Heart left ventricle (tissue), 16 donors: ENCODE measurements at regions not wholly inside any gene's neighbourhood (a gene's known extent, or its start where the extent isn't known, plus 50 kb on each side); places are given as distances from the start of the nearest gene placed in this dataset.

ENCODE experiments used
- ATAC-seq, 4 donors: fragments of 200-7000 bp; cut with Tn5 transposase; one replicate each; pipeline ENCODE4 v1.9.1; 2020 to 2022; ENCODE audit warnings: moderate library complexity in 4 of 4, mild to moderate bottlenecking in 3 of 4, moderate number of reproducible peaks in 1 of 4
- DNase-seq, 5 donors: peaks; one replicate each; pipeline ENCODE4 v3.0.0-alpha.2; 2020
- H3K27ac ChIP-seq, 12 donors: fragments of 200-600 bp; sonication (generic) in 4 of 12; one replicate each; pipeline versions ENCODE4 v1.5.0 to v1.8.0; 2016 to 2022; ENCODE audit warnings: mild to moderate bottlenecking in 2 of 12
- H3K27me3 ChIP-seq, 9 donors: fragments of 200-600 bp; sonication (generic) in 2 of 9; one replicate each; pipeline versions ENCODE4 v1.5.1 to v1.8.0; 2016 to 2022; ENCODE audit warnings: mild to moderate bottlenecking in 3 of 9
- H3K36me3 ChIP-seq, 9 donors: fragments of 200-600 bp; sonication (generic) in 2 of 9; one replicate each; pipeline versions ENCODE4 v1.5.0 to v1.8.0; 2018 to 2022; ENCODE audit warnings: mild to moderate bottlenecking in 2 of 9
- H3K4me1 ChIP-seq, 12 donors: fragments of 200-600 bp; sonication (generic) in 4 of 12; one replicate each; pipeline versions ENCODE4 v1.5.0 to v1.8.0; 2016 to 2022; ENCODE audit warnings: mild to moderate bottlenecking in 3 of 12
- H3K4me3 ChIP-seq, 12 donors: fragments of 200-600 bp; sonication (generic) in 4 of 12; one replicate each; pipeline versions ENCODE4 v1.5.0 to v1.8.0; 2017 to 2022; ENCODE audit warnings: mild to moderate bottlenecking in 9 of 12, moderate library complexity in 4 of 12
- H3K9me3 ChIP-seq, 12 donors: fragments of 200-600 bp; sonication (generic) in 4 of 12; one replicate each; pipeline versions ENCODE4 v1.5.0 to v1.8.0; 2016 to 2022; ENCODE audit warnings: mild to moderate bottlenecking in 1 of 12
- POLR2A ChIP-seq, 2 donors: fragments of 450-650 bp; IDR thresholded peaks; one replicate each; pipeline ENCODE4 v1.6.1; 2017; ENCODE audit warnings: antibody characterized with exemption in 2 of 2, mild to moderate bottlenecking in 2 of 2, moderate library complexity in 2 of 2
- WGBS, 4 donors: extraction: QIAGEN DNeasy Blood & Tissue Kit in 2 of 4; methylation state at CpG; one replicate each; pipeline versions ENCODE4 v1.1.5 to v1.1.7; 2013 to 2018; 5-methylcytosine and 5-hydroxymethylcytosine counted together
- intact Hi-C, 10 donors: fragments of 100-400 bp; cut with DNase I; formaldehyde crosslinking; loops; one replicate each; pipeline versions ENCODE4 v1.11.1 to v1.14.2; 2022
- TF ChIP-seq, protein P1 (sequence below), 12 donors: fragments of 200-600 bp; sonication (generic) in 4 of 12; IDR thresholded peaks; one replicate each; pipeline versions ENCODE4 v1.5.0 to v1.8.0; 2018 to 2022; ENCODE audit warnings: antibody characterized with exemption in 12 of 12, mild to moderate bottlenecking in 5 of 12
- donor health status: ischemic (EF 13 %, LVEDD 7.1; RV severe dilation, severe dysfunction).
- donor health status: healthy with polysubstance abuse.
- donor health status: DM: no; HTN: yes; CAD: no.
- donor health status: DM: no; HTN: no; CAD: no.
- donor health status: ischemic (EF 25% LVEDD 6.9; RV normal size, moderate dysfunction).
- donor health status: ischemic (EF 25% LVEDD 5.7; RV mildly dilated, moderate dysfunction).
- donor health status: healthy.
- donor health status: DM: yes; HTN: yes; CAD: no.
- donor health status: ischemic (EF 35%, LVEDD 5.7; RV mildly dilated, moderate dysfunction).
- donor health status: nonischemic (EF 11% LVEDD 7.7; RV severe dilation, severe dysfunction).
- donor health status: DM: yes; HTN: yes; CAD: no.
- donor health status: PGD.
- donor health status: ischemic (EF 29% LVEDD 5.4; RV normal size, mild dysfunction).
- donor health status: nonischemic (EF 23%, LVEDD 6.1; RV moderate dilation, normal function).

DNA sequence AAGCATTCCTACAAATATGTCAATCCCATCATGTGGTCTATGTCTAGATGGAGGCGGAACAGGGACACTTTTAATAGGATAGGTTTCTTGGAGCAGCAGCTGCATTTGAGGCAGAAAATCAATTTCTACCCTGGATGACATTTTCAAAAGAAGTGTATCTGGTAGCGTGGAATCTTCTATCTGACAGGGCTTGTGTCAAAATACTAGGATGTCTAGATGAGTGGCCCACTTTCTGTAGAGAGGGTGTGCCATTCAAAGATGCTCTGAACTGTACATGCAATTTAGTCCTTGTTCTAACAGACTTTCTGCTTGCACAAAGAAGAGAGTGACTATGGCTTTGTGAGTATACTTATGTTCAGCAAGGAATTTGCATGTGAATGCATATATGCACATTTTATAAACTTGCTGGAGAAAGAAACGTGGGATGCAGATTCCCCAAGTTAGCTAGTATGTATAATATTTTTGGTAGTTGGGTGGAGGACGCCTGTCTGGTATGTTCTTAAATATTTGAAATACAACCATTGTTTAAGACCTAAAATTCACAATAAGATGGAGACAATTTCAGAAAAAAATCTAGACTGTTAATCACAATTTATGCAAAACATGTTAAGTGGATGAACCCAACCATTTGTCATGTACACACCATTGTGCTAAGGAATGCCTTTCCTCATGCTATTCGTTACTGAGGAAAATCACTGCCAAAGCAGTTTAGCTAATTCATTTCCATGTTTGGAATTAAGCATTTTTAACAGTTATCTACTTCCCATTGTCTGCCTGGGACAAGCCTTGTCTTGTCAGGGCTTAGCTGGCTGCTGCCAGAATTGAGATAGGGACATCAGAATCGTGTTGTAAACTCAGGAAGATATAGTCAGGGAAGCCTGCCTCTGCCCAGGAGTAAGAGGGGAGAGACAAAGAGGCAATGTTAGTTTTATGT lies 129.1 kb upstream of the MEF2C start:
- H3K27ac ChIP-seq = no peak overlapping the region
- H3K9me3 ChIP-seq = no peaks in the 10 kb centered on the region
- no peaks in the 10 kb centered on the region for H3K4me1 ChIP-seq
- intact Hi-C loops = no loop called here
- DNase-seq = no peak
- no peak for ATAC-seq
- no peak overlapping the region for H3K4me3 ChIP-seq
- H3K27me3 ChIP-seq = no peaks in the 10 kb centered on the region
- H3K36me3 ChIP-seq = no peaks in the 10 kb centered on the region
- 71 to 76% (median 72%) methylated on average over 6 of the region's 6 CpGs for WGBS, 4 donors
- TF ChIP-seq, protein P1, sequence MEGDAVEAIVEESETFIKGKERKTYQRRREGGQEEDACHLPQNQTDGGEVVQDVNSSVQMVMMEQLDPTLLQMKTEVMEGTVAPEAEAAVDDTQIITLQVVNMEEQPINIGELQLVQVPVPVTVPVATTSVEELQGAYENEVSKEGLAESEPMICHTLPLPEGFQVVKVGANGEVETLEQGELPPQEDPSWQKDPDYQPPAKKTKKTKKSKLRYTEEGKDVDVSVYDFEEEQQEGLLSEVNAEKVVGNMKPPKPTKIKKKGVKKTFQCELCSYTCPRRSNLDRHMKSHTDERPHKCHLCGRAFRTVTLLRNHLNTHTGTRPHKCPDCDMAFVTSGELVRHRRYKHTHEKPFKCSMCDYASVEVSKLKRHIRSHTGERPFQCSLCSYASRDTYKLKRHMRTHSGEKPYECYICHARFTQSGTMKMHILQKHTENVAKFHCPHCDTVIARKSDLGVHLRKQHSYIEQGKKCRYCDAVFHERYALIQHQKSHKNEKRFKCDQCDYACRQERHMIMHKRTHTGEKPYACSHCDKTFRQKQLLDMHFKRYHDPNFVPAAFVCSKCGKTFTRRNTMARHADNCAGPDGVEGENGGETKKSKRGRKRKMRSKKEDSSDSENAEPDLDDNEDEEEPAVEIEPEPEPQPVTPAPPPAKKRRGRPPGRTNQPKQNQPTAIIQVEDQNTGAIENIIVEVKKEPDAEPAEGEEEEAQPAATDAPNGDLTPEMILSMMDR (IDR thresholded peaks at IDR 0.05) = no peak
- no peak for TF ChIP-seq POLR2A (IDR thresholded peaks at IDR 0.05)

DNA sequence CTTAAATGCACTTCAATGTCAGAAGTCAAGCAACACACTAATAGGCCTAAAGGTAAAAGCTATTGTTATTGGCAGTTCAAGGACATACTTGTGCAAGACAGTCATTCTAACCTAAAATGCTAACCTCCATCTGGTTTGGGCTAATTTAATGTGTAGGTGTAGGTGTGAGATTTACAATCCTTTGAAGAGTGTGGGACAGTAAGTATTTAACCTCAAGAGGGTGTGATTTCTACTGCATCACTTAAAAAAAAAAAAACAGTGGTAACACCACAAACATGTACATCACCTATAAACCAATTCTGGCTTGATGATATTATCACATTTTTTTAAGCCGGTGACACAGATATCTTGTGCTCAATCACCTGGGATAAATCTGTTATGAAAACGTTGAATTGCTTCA lies 127.5 kb upstream of the MEF2C start:
- H3K27ac ChIP-seq = no peak overlapping the region
- H3K4me1 ChIP-seq = no peaks in the 10 kb centered on the region
- 88 to 97% (median 90%) methylated on average over 2 of the region's 2 CpGs for WGBS, 4 donors
- no peak for TF ChIP-seq POLR2A (IDR thresholded peaks at IDR 0.05)
- TF ChIP-seq, protein P1 (IDR thresholded peaks at IDR 0.05) = no peak
- DNase-seq = no peak
- H3K9me3 ChIP-seq = no peaks in the 10 kb centered on the region
- no peaks in the 10 kb centered on the region for H3K27me3 ChIP-seq
- no peak for ATAC-seq
- intact Hi-C loops = no loop called here
- no peak overlapping the region for H3K4me3 ChIP-seq
- no peaks in the 10 kb centered on the region for H3K36me3 ChIP-seq

DNA sequence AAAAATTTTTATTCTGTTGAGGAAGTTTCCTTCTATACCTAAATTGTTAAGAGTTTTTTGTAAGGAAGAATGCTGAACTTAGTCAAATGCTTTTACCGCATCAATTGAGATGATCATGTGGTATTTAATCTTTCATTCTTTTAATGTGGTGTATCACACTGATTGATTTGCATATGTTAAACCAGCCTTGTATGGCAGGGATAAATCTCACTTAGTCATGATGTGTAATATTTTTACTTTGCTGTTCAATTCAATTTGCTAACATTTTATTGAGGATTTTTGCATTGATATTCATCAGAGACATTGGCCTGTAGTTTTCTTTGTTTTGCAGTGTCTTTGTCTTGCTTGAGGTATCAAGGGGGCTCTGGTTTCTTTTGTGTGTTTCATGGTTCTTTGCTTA lies 125.3 kb upstream of the MEF2C start:
- ATAC-seq (no peak), DNase-seq (no peak)
- TF ChIP-seq POLR2A (IDR thresholded peaks at IDR 0.05) = no peak
- TF ChIP-seq, protein P1 (IDR thresholded peaks at IDR 0.05) = no peak
- Histone ChIP-seq H3K4me3 (no peak overlapping the region), H3K4me1 (no peaks in the 10 kb centered on the region), H3K27me3 (no peaks in the 10 kb centered on the region), H3K9me3 (peaks cover 0 to 4% (median 0%) of the 10 kb centered on the region in 12 donors), H3K27ac (no peak overlapping the region), H3K36me3 (no peaks in the 10 kb centered on the region)
- intact Hi-C loops = no loop called here
- 97 to 100% (median 99%) methylated on average over 1 of the region's 1 CpG for WGBS, 4 donors

DNA sequence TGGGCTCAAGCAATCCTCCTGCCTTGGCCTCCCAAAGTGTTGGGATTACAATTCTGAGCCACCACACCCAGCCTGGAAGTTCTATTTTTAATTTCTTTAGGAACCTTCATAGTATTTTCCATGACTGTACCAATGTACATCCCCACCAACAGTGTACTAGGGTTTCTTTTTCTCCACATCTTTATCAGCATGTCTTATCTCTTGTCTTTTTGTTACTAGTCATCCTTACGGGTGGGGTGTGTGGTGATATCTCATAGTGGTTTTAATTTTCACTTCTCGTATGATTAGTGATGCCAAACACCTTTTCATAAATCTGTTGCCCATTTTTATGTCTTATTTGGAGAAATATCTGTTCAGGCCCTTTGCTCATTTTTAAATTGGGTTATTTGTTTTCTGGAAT lies 123.0 kb upstream of the MEF2C start:
- DNase-seq (no peak), ATAC-seq (no peak)
- intact Hi-C loops = no loop called here
- Histone ChIP-seq H3K4me3 (no peak overlapping the region), H3K27ac (no peak overlapping the region), H3K27me3 (no peaks in the 10 kb centered on the region), H3K9me3 (peaks cover 0 to 4% (median 0%) of the 10 kb centered on the region in 12 donors), H3K36me3 (no peaks in the 10 kb centered on the region), H3K4me1 (no peaks in the 10 kb centered on the region)
- WGBS, 4 donors = 84 to 91% (median 86%) methylated on average over 2 of the region's 2 CpGs
- TF ChIP-seq, protein P1 (IDR thresholded peaks at IDR 0.05) = no peak
- TF ChIP-seq POLR2A (IDR thresholded peaks at IDR 0.05) = no peak
